Thymus (tissue), 11 donors: ENCODE measurements at regions not wholly inside any gene's neighbourhood (a gene's known extent, or its start where the extent isn't known, plus 50 kb on each side); places are given as distances from the start of the nearest gene placed in this dataset.

ENCODE experiments used
- DNase-seq, 9 donors: peaks; one replicate each; pipeline ENCODE4 v3.0.0-alpha.2; 2013; ENCODE audit warnings: low spot score in 9 of 9, low read depth in 6 of 9, missing footprints in 1 of 9
- H3K27ac ChIP-seq, 2 donors: one replicate each; pipeline ENCODE4 v1.5.1; 2013; ENCODE audit warnings: control low read depth in 1 of 2, low read depth in 1 of 2, low read length in 1 of 2, mild to moderate bottlenecking in 1 of 2, moderate library complexity in 1 of 2
- H3K27me3 ChIP-seq, 2 donors: one replicate each; pipeline ENCODE4 v1.5.1; 2013; ENCODE audit warnings: low read length in 1 of 2; ENCODE audit not compliant: control insufficient read depth in 2 of 2, insufficient read depth in 1 of 2
- H3K36me3 ChIP-seq, 2 donors: one replicate each; pipeline ENCODE4 v1.5.1; 2013; ENCODE audit warnings: low read length in 1 of 2, mild to moderate bottlenecking in 1 of 2, moderate library complexity in 1 of 2; ENCODE audit not compliant: control insufficient read depth in 2 of 2, insufficient read depth in 2 of 2
- H3K4me1 ChIP-seq, 2 donors: one replicate each; pipeline ENCODE4 v1.5.1; 2013; ENCODE audit warnings: low read length in 2 of 2; ENCODE audit not compliant: control insufficient read depth in 2 of 2, insufficient read depth in 2 of 2
- H3K4me3 ChIP-seq, 2 donors: one replicate each; pipeline ENCODE4 v1.5.1; 2013; ENCODE audit warnings: low read length in 2 of 2, control low read depth in 1 of 2, mild to moderate bottlenecking in 1 of 2
- H3K9me3 ChIP-seq, 2 donors: one replicate each; pipeline ENCODE4 v1.5.1; 2013; ENCODE audit warnings: low read length in 1 of 2, mild to moderate bottlenecking in 1 of 2; ENCODE audit not compliant: control insufficient read depth in 2 of 2, insufficient read depth in 1 of 2
- WGBS: extraction: QIAGEN DNeasy Blood & Tissue Kit; methylation state at CpG from one replicate; pipeline ENCODE4 v1.1.7; 2013; 5-methylcytosine and 5-hydroxymethylcytosine counted together
- donor health status: healthy.

DNA sequence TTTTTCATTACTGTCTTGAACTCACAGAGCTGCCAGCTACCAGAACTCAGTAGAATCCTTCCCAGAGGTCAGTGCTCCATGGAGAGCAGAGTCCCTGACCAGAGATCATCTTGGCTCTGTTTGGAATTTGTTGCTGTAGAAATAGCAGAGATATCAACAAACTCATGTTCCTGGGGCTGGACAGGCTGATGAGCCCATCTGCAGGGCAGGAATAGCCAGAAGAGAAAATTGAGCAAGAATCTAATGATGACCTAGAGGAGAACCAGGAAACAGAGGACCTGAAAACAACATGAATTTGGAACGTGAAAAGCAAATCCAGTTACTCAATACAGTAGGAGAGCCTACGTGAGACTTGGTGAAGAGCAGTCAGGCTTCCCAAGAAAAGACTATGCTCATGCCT lies 437.8 kb downstream of the PLK2 start:
- DNase-seq: peak in 1 of 9 donors; percentile 0
- H3K27ac ChIP-seq: no peak overlapping the region
- 94% methylated on average over 2 of the region's 2 CpGs for WGBS

GRCh38 chr5:58021466-58021865 lies 438.4 kb downstream of the PLK2 start:
- Histone ChIP-seq H3K27ac (no peak overlapping the region), H3K27me3 (no peaks in the 10 kb centered on the region), H3K4me3 (no peak overlapping the region), H3K9me3 (no peaks in the 10 kb centered on the region), H3K36me3 (no peaks in the 10 kb centered on the region), H3K4me1 (no peaks in the 10 kb centered on the region)
- no peak for DNase-seq
- WGBS: 84% methylated on average over 3 of the region's 3 CpGs

More for the DNA sequence above, 437.8 kb downstream of the PLK2 start:
- Histone ChIP-seq H3K36me3 (no peaks in the 10 kb centered on the region), H3K27me3 (no peaks in the 10 kb centered on the region), H3K9me3 (no peaks in the 10 kb centered on the region), H3K4me3 (no peak overlapping the region), H3K4me1 (no peaks in the 10 kb centered on the region)

DNA sequence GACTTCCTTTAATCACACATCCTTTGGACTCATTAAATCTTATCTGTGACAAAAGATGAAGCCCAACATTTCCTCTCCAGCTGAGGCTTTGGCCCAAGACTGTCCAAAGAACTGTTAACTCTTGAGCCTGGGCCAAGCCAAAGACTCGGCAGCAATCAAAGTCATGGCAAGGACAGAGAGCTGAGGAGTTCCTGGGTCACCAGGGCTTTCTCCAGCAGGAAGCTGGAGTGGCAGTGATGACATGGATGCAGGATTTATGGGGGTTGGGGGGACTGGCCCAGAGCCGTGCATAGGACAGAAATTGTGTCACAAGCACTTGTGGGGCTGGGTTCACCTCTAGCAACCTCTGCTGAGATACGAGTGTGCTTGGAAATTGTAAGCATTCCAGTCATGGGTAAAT lies 440.3 kb downstream of the PLK2 start:
- Histone ChIP-seq H3K4me3 (no peak overlapping the region), H3K27ac (no peak overlapping the region), H3K36me3 (no peaks in the 10 kb centered on the region), H3K4me1 (no peaks in the 10 kb centered on the region), H3K9me3 (no peaks in the 10 kb centered on the region), H3K27me3 (no peaks in the 10 kb centered on the region)
- DNase-seq: peak in 1 of 9 donors; percentile 0
- WGBS: 89% methylated on average over 3 of the region's 3 CpGs

DNA sequence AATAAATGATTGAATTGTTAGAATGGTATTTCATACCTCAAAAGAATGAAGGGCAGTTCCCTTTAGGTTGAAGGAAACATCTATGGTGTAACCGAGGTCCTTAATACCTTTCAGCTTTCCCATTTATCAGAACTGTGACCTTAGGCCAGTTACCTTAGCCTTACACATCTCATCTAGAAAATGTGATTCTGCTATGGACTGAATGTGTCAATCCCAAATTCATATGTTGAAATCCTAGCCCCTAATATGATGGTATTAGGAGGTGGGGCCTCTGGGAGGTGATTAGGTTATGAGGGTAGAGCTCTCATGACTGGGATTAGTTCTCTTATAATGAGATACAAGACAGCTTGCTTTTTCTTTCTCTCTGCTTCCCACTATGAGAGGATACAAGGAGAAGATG lies 441.9 kb downstream of the PLK2 start:
- Histone ChIP-seq H3K27ac (no peak overlapping the region), H3K36me3 (no peaks in the 10 kb centered on the region), H3K4me3 (no peak overlapping the region), H3K9me3 (no peaks in the 10 kb centered on the region), H3K27me3 (no peaks in the 10 kb centered on the region), H3K4me1 (no peaks in the 10 kb centered on the region)
- WGBS: 95% methylated on average over 1 of the region's 1 CpG
- DNase-seq: no peak

DNA sequence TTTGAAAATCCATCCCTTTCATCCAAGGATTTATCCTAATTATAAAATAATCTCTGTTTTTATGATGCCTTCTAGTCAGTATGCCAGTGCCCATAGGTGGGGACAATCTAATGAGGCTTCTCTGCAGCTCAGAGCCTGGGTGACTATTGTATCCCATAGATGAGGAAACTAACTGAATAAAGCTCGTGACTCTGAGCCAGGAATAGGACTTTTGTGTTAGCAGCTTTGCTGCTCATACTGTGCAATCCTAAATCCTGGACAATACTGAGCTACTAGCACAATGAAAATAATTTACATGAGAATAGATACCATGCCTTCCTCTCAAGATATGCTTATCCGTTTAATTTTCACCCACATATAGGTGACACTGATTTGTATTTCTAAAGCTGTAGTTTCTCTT lies 443.0 kb downstream of the PLK2 start:
- WGBS: 94% methylated on average over 2 of the region's 2 CpGs
- Histone ChIP-seq H3K4me1 (no peaks in the 10 kb centered on the region), H3K27me3 (no peaks in the 10 kb centered on the region), H3K27ac (no peak overlapping the region), H3K36me3 (no peaks in the 10 kb centered on the region), H3K4me3 (no peak overlapping the region), H3K9me3 (no peaks in the 10 kb centered on the region)
- DNase-seq: no peak

- 97% methylated on average over 6 of the region's 6 CpGs for WGBS
- Histone ChIP-seq H3K27me3 (no peaks in the 10 kb centered on the region), H3K27ac (no peak overlapping the region), H3K4me1 (no peaks in the 10 kb centered on the region), H3K36me3 (no peaks in the 10 kb centered on the region), H3K9me3 (no peaks in the 10 kb centered on the region), H3K4me3 (no peak overlapping the region)
- DNase-seq: no peak
Observed at GRCh38 chr5:58016358-58016757, 443.5 kb downstream of the PLK2 start.

GRCh38 chr5:58015175-58015574 lies 444.7 kb downstream of the PLK2 start:
- WGBS: 95% methylated on average over 3 of the region's 3 CpGs
- H3K4me3 ChIP-seq: no peak overlapping the region
- no peak overlapping the region for H3K27ac ChIP-seq

GRCh38 chr5:58013542-58014258 lies 446.2 kb downstream of the PLK2 start:
- H3K4me1 ChIP-seq: no peaks in the 10 kb centered on the region
- DNase-seq: peak in 1 of 9 donors; percentile 0
- H3K27me3 ChIP-seq: no peaks in the 10 kb centered on the region
- no peaks in the 10 kb centered on the region for H3K9me3 ChIP-seq
- 96% methylated on average over 9 of the region's 9 CpGs for WGBS
- H3K27ac ChIP-seq: no peak overlapping the region
- H3K36me3 ChIP-seq: no peaks in the 10 kb centered on the region
- H3K4me3 ChIP-seq: no peak overlapping the region

More at GRCh38 chr5:58015175-58015574, 444.7 kb downstream of the PLK2 start:
- Histone ChIP-seq H3K36me3 (no peaks in the 10 kb centered on the region), H3K4me1 (no peaks in the 10 kb centered on the region), H3K9me3 (no peaks in the 10 kb centered on the region), H3K27me3 (no peaks in the 10 kb centered on the region)
- DNase-seq: no peak

- WGBS: 97% methylated on average over 3 of the region's 3 CpGs
- Histone ChIP-seq H3K4me1 (no peaks in the 10 kb centered on the region), H3K9me3 (no peaks in the 10 kb centered on the region)
Observed at GRCh38 chr5:58012801-58013315, 447.0 kb downstream of the PLK2 start.

More at GRCh38 chr5:58012801-58013315, 447.0 kb downstream of the PLK2 start:
- no peak overlapping the region for H3K4me3 ChIP-seq
- H3K27me3 ChIP-seq: no peaks in the 10 kb centered on the region
- no peak overlapping the region for H3K27ac ChIP-seq
- H3K36me3 ChIP-seq: no peaks in the 10 kb centered on the region
- DNase-seq: peak in 1 of 9 donors; percentile 0
